Neuron (in vitro differentiated cells): ENCODE measurements at regions not wholly inside any gene's neighbourhood (a gene's known extent, or its start where the extent isn't known, plus 50 kb on each side); places are given as distances from the start of the nearest gene placed in this dataset.

Experiments used
- H2AFZ ChIP-seq: one replicate; pipeline ENCODE4 v1.6.1; 2013; ENCODE audit warnings: low read depth, mild to moderate bottlenecking, inconsistent platforms, low read length, moderate library complexity
- H3K27me3 ChIP-seq: one replicate; pipeline ENCODE4 v1.6.1; 2013; ENCODE audit warnings: low read length; ENCODE audit not compliant: insufficient read depth
- H3K36me3 ChIP-seq: one replicate; pipeline ENCODE4 v1.6.1; 2013; ENCODE audit warnings: low read length; ENCODE audit not compliant: insufficient read depth
- H3K4me1 ChIP-seq: one replicate; pipeline ENCODE4 v1.6.1; 2013; ENCODE audit warnings: low read length; ENCODE audit not compliant: insufficient read depth
- H3K4me3 ChIP-seq: 2 replicates; pipeline ENCODE4 v1.5.1; 2013; ENCODE audit warnings: mild to moderate bottlenecking, low read length, moderate library complexity
- H3K9me3 ChIP-seq: one replicate; pipeline ENCODE4 v1.6.1; 2013; ENCODE audit warnings: low read length

GRCh38 chr10:65358565-65358964 lies 1567.3 kb upstream of the LRRTM3 start:
- H3K36me3 ChIP-seq, result no peaks in the 10 kb centered on the region
- no peaks in the 10 kb centered on the region for H3K27me3 ChIP-seq
- no peak overlapping the region for H2AFZ ChIP-seq
- no peaks in the 10 kb centered on the region for H3K4me1 ChIP-seq
- no peaks in the 10 kb centered on the region for H3K9me3 ChIP-seq
- no peak overlapping the region for H3K4me3 ChIP-seq

GRCh38 chr10:65360497-65360896 lies 1565.3 kb upstream of the LRRTM3 start:
- no peak overlapping the region for H3K4me3 ChIP-seq
- no peaks in the 10 kb centered on the region for H3K36me3 ChIP-seq
- H3K9me3 ChIP-seq, result no peaks in the 10 kb centered on the region
- no peaks in the 10 kb centered on the region for H3K4me1 ChIP-seq
- no peaks in the 10 kb centered on the region for H3K27me3 ChIP-seq
- H2AFZ ChIP-seq, result no peak overlapping the region

GRCh38 chr10:65365878-65366277 lies 1560.0 kb upstream of the LRRTM3 start:
- Histone ChIP-seq H3K4me3 (no peak overlapping the region), H3K27me3 (no peaks in the 10 kb centered on the region), H3K36me3 (no peaks in the 10 kb centered on the region), H3K9me3 (no peaks in the 10 kb centered on the region), H3K4me1 (no peaks in the 10 kb centered on the region), H2AFZ (no peak overlapping the region)

GRCh38 chr10:65367706-65368105 lies 1558.1 kb upstream of the LRRTM3 start:
- no peak overlapping the region for H3K4me3 ChIP-seq
- no peak overlapping the region for H2AFZ ChIP-seq
- H3K36me3 ChIP-seq, result no peaks in the 10 kb centered on the region
- H3K9me3 ChIP-seq, result no peaks in the 10 kb centered on the region
- H3K27me3 ChIP-seq, result no peaks in the 10 kb centered on the region
- H3K4me1 ChIP-seq, result no peaks in the 10 kb centered on the region

GRCh38 chr10:65375528-65375927 lies 1550.3 kb upstream of the LRRTM3 start:
- Histone ChIP-seq H2AFZ (no peak overlapping the region), H3K4me3 (no peak overlapping the region), H3K36me3 (no peaks in the 10 kb centered on the region), H3K4me1 (no peaks in the 10 kb centered on the region), H3K27me3 (no peaks in the 10 kb centered on the region), H3K9me3 (no peaks in the 10 kb centered on the region)

GRCh38 chr10:65377687-65378086 lies 1548.1 kb upstream of the LRRTM3 start:
- Histone ChIP-seq H3K4me3 (no peak overlapping the region), H3K36me3 (no peaks in the 10 kb centered on the region), H3K4me1 (no peaks in the 10 kb centered on the region), H2AFZ (no peak overlapping the region), H3K9me3 (no peaks in the 10 kb centered on the region), H3K27me3 (no peaks in the 10 kb centered on the region)

- Histone ChIP-seq H3K27me3 (no peaks in the 10 kb centered on the region), H2AFZ (no peak overlapping the region), H3K9me3 (no peaks in the 10 kb centered on the region), H3K36me3 (no peaks in the 10 kb centered on the region), H3K4me1 (no peaks in the 10 kb centered on the region), H3K4me3 (no peak overlapping the region)
Observed at GRCh38 chr10:65394502-65395297, 1531.1 kb upstream of the LRRTM3 start.

- H3K4me1 ChIP-seq, result no peaks in the 10 kb centered on the region
- H3K9me3 ChIP-seq, result no peaks in the 10 kb centered on the region
- no peak overlapping the region for H3K4me3 ChIP-seq
- no peaks in the 10 kb centered on the region for H3K36me3 ChIP-seq
- no peak overlapping the region for H2AFZ ChIP-seq
- no peaks in the 10 kb centered on the region for H3K27me3 ChIP-seq
Observed at GRCh38 chr10:65395631-65396030, 1530.2 kb upstream of the LRRTM3 start.

- Histone ChIP-seq H3K27me3 (no peaks in the 10 kb centered on the region), H2AFZ (no peak overlapping the region), H3K9me3 (no peaks in the 10 kb centered on the region), H3K36me3 (no peaks in the 10 kb centered on the region), H3K4me3 (no peak overlapping the region), H3K4me1 (no peaks in the 10 kb centered on the region)
Observed at GRCh38 chr10:65396997-65397396, 1528.8 kb upstream of the LRRTM3 start.

GRCh38 chr10:65408401-65408800 lies 1517.4 kb upstream of the LRRTM3 start:
- H3K27me3 ChIP-seq, result no peaks in the 10 kb centered on the region
- H2AFZ ChIP-seq, result no peak overlapping the region
- H3K36me3 ChIP-seq, result no peaks in the 10 kb centered on the region
- no peaks in the 10 kb centered on the region for H3K9me3 ChIP-seq
- no peaks in the 10 kb centered on the region for H3K4me1 ChIP-seq
- H3K4me3 ChIP-seq, result no peak overlapping the region

- Histone ChIP-seq H3K36me3 (no peaks in the 10 kb centered on the region), H3K4me3 (no peak overlapping the region), H3K27me3 (no peaks in the 10 kb centered on the region), H3K9me3 (no peaks in the 10 kb centered on the region), H2AFZ (no peak overlapping the region), H3K4me1 (no peaks in the 10 kb centered on the region)
Observed at GRCh38 chr10:65413001-65413400, 1512.8 kb upstream of the LRRTM3 start.

GRCh38 chr10:65415318-65415717 lies 1510.5 kb upstream of the LRRTM3 start:
- no peaks in the 10 kb centered on the region for H3K27me3 ChIP-seq
- no peaks in the 10 kb centered on the region for H3K4me1 ChIP-seq
- H3K4me3 ChIP-seq, result no peak overlapping the region
- H3K9me3 ChIP-seq, result no peaks in the 10 kb centered on the region
- no peak overlapping the region for H2AFZ ChIP-seq
- no peaks in the 10 kb centered on the region for H3K36me3 ChIP-seq

- H3K4me3 ChIP-seq, result no peak overlapping the region
- no peak overlapping the region for H2AFZ ChIP-seq
- H3K4me1 ChIP-seq, result no peaks in the 10 kb centered on the region
- H3K27me3 ChIP-seq, result no peaks in the 10 kb centered on the region
- no peaks in the 10 kb centered on the region for H3K36me3 ChIP-seq
- no peaks in the 10 kb centered on the region for H3K9me3 ChIP-seq
Observed at GRCh38 chr10:65416094-65416493, 1509.7 kb upstream of the LRRTM3 start.

- H3K4me3 ChIP-seq, result no peak overlapping the region
- H3K36me3 ChIP-seq, result no peaks in the 10 kb centered on the region
- no peak overlapping the region for H2AFZ ChIP-seq
- no peaks in the 10 kb centered on the region for H3K27me3 ChIP-seq
- H3K4me1 ChIP-seq, result no peaks in the 10 kb centered on the region
- H3K9me3 ChIP-seq, result no peaks in the 10 kb centered on the region
Observed at GRCh38 chr10:65419629-65420028, 1506.2 kb upstream of the LRRTM3 start.
